Neuronal stem cell (in vitro differentiated cells): ENCODE measurements at regions not wholly inside any gene's neighbourhood (a gene's known extent, or its start where the extent isn't known, plus 50 kb on each side); places are given as distances from the start of the nearest gene placed in this dataset.
A peak's percentile ranks its signal among the peaks of the same experiment; 100 is the strongest.
"Not testable (repeated sequence)": the region's sequence is repeated elsewhere in the genome, so short reads cannot be mapped to it uniquely, and the experiment has no call there.

Experiments used
- DNase-seq: peaks from one replicate; pipeline ENCODE4 v3.0.0-alpha.2; 2013; ENCODE audit warnings: low spot score
- H2AFZ ChIP-seq: one replicate; pipeline ENCODE4 v1.6.1; 2013; ENCODE audit warnings: mild to moderate bottlenecking, low read length, inconsistent platforms
- H2AK5ac ChIP-seq: 2 replicates; pipeline ENCODE4 v1.6.1; 2013; ENCODE audit warnings: low read depth, mild to moderate bottlenecking, inconsistent platforms, low read length, moderate library complexity, mixed read lengths
- H2BK120ac ChIP-seq: 2 replicates; pipeline ENCODE4 v1.6.1; 2013; ENCODE audit warnings: low read depth, mild to moderate bottlenecking, inconsistent platforms, low read length, moderate library complexity, mixed read lengths
- H2BK12ac ChIP-seq: one replicate; pipeline ENCODE4 v1.6.1; 2013; ENCODE audit warnings: low read length, inconsistent platforms
- H2BK15ac ChIP-seq: 2 replicates; pipeline ENCODE4 v1.6.1; 2013; ENCODE audit warnings: mild to moderate bottlenecking, low read length, inconsistent platforms, mixed read lengths
- H2BK5ac ChIP-seq: one replicate; pipeline ENCODE4 v1.6.1; 2013; ENCODE audit warnings: inconsistent platforms, mild to moderate bottlenecking, low read length, moderate library complexity
- H3K14ac ChIP-seq: one replicate; pipeline ENCODE4 v1.6.1; 2013; ENCODE audit warnings: low read length, inconsistent platforms
- H3K18ac ChIP-seq: 2 replicates; pipeline ENCODE4 v1.6.1; 2013; ENCODE audit warnings: low read length, inconsistent platforms
- H3K23ac ChIP-seq: 2 replicates; pipeline ENCODE4 v1.6.1; 2013; ENCODE audit warnings: low read depth, mild to moderate bottlenecking, mixed read lengths, low read length, inconsistent platforms; ENCODE audit not compliant: poor library complexity
- H3K27ac ChIP-seq: replicated peaks from 3 replicates; pipeline ENCODE4 v1.5.1; 2013; ENCODE audit warnings: low read length, inconsistent platforms
- H3K27me3 ChIP-seq, 3 experiments: 2 replicates each; pipeline ENCODE4 v1.6.1; 2013; ENCODE audit warnings: low read length in 3 of 3, mild to moderate bottlenecking in 2 of 3, inconsistent platforms in 1 of 3, low read depth in 1 of 3, mixed read lengths in 1 of 3, moderate library complexity in 1 of 3; ENCODE audit not compliant: control insufficient read depth in 3 of 3, insufficient read depth in 3 of 3
- H3K36me3 ChIP-seq, 2 donors: replicated peaks in 1 of 2; 2 replicates each; pipeline ENCODE4 v1.6.1; 2013; ENCODE audit warnings: low read length in 2 of 2; ENCODE audit not compliant: control insufficient read depth in 2 of 2, insufficient read depth in 2 of 2
- H3K4ac ChIP-seq: 2 replicates; pipeline ENCODE4 v1.6.1; 2013; ENCODE audit warnings: inconsistent platforms, mild to moderate bottlenecking, low read length, moderate library complexity
- H3K4me1 ChIP-seq, 2 donors: 1 replicate in 1 of 2; 2 replicates in 1 of 2; pipeline ENCODE4 v1.6.1; 2013; ENCODE audit warnings: low read length in 2 of 2, low read depth in 1 of 2; ENCODE audit not compliant: control insufficient read depth in 2 of 2, insufficient read depth in 1 of 2
- H3K4me2 ChIP-seq: one replicate; pipeline ENCODE4 v1.6.1; 2013; ENCODE audit warnings: mild to moderate bottlenecking, low read length, inconsistent platforms; ENCODE audit not compliant: insufficient read depth, poor library complexity, severe bottlenecking
- H3K4me3 ChIP-seq, 2 donors: 2 replicates each; pipeline ENCODE4 v1.5.1; 2013; ENCODE audit warnings: low read length in 2 of 2, mild to moderate bottlenecking in 2 of 2, inconsistent platforms in 1 of 2, moderate library complexity in 1 of 2
- H3K79me1 ChIP-seq: one replicate; pipeline ENCODE4 v1.6.1; 2013; ENCODE audit warnings: low read depth, mild to moderate bottlenecking, inconsistent platforms, low read length, moderate library complexity
- H3K9ac ChIP-seq: one replicate; pipeline ENCODE4 v1.6.1; 2013; ENCODE audit warnings: mild to moderate bottlenecking, low read depth, low read length, inconsistent platforms; ENCODE audit not compliant: poor library complexity
- H3K9me3 ChIP-seq, 2 donors: replicated peaks in 1 of 2; 2 replicates each; pipeline versions ENCODE3 to v1.6.1; 2013; ENCODE audit warnings: low read length in 2 of 2, mild to moderate bottlenecking in 2 of 2, inconsistent platforms in 1 of 2, low read depth in 1 of 2, mixed read lengths in 1 of 2, moderate library complexity in 1 of 2; ENCODE audit not compliant: control insufficient read depth in 2 of 2, insufficient read depth in 1 of 2
- H4K8ac ChIP-seq: one replicate; pipeline ENCODE4 v1.6.1; 2013; ENCODE audit warnings: low read depth, mild to moderate bottlenecking, inconsistent platforms, low read length, moderate library complexity
- H4K91ac ChIP-seq: one replicate; pipeline ENCODE4 v1.6.1; 2013; ENCODE audit warnings: low read length, low read depth, mild to moderate bottlenecking, inconsistent platforms; ENCODE audit not compliant: poor library complexity
- WGBS, 2 donors: extraction: QIAGEN DNeasy Blood & Tissue Kit; methylation state at CpG; one replicate each; pipeline ENCODE4 v1.1.7; 2013; ENCODE audit warnings: missing lambda C conversion rate in 2 of 2, mixed read lengths in 1 of 2; ENCODE audit not compliant: insufficient read length in 2 of 2, insufficient replicate concordance in 1 of 2; ENCODE audit errors: extremely low coverage in 2 of 2; 5-methylcytosine and 5-hydroxymethylcytosine counted together

DNA sequence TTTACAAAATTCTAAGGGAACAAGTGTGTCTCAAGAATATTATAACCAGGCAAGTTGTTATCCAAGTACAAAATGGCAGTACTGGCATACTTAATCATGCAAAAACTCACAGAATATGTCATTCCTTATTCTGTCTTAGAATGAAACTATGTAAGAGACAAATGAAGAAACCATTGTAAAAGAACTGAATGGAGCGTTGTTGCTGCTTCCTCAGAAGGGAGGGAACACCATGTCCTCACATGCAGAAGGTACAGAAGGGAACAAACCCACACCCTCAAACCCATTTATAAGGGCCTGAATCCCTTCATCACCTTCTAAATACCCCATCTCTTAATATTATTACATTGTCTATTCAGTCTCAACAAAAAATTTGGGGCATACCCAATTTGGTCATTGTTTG lies 960.0 kb downstream of the LTN1 start:
- not testable (repeated sequence) for H2BK15ac ChIP-seq, DNase-seq, H3K27ac ChIP-seq, H3K23ac ChIP-seq, H3K14ac ChIP-seq, H3K79me1 ChIP-seq, H3K4me3 ChIP-seq, H3K4me2 ChIP-seq, H4K91ac ChIP-seq, H2BK120ac ChIP-seq, H3K4ac ChIP-seq, H3K36me3 ChIP-seq, H2AK5ac ChIP-seq, H2BK5ac ChIP-seq, H3K4me1 ChIP-seq, H3K9me3 ChIP-seq, H2AFZ ChIP-seq, H3K9ac ChIP-seq, H3K18ac ChIP-seq, H4K8ac ChIP-seq, H3K27me3 ChIP-seq, H2BK12ac ChIP-seq
- no CpG with 5 or more reads among the region's 1 CpG for WGBS, 2 donors

DNA sequence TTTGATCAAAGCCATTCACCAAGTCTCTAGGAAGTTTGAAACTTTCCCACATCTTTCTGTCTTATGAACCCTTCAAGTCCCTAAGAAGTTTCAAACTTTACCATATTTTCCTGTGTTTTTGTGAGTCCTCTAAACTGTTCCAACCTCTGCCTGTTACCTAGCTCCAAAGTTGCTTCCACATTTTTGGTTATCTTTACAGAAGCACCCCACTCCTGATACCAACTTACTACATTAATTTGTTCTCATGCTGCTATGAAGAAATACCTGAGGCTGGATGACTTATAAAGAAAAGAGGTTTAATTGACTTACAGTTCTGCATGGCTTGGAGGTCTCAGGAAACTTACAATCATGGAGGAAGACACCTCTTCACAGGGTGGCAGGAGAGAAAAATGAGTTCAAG lies 961.6 kb downstream of the LTN1 start:
- not testable (repeated sequence) for H4K8ac ChIP-seq, H3K14ac ChIP-seq, H2BK15ac ChIP-seq, H2AK5ac ChIP-seq, H3K4me3 ChIP-seq, H3K79me1 ChIP-seq, H3K9me3 ChIP-seq, H3K4ac ChIP-seq, H2BK120ac ChIP-seq, H3K4me2 ChIP-seq, H2AFZ ChIP-seq, H3K27ac ChIP-seq, H4K91ac ChIP-seq, H3K18ac ChIP-seq, H3K27me3 ChIP-seq, H3K9ac ChIP-seq, DNase-seq, H3K23ac ChIP-seq, H2BK12ac ChIP-seq, H2BK5ac ChIP-seq, H3K36me3 ChIP-seq, H3K4me1 ChIP-seq

GRCh38 chr21:28025111-28025510 lies 967.6 kb downstream of the LTN1 start:
- Histone ChIP-seq H3K27me3 (no peaks in the 10 kb centered on the region), H3K18ac (no peak overlapping the region), H3K14ac (no peak overlapping the region)

DNA sequence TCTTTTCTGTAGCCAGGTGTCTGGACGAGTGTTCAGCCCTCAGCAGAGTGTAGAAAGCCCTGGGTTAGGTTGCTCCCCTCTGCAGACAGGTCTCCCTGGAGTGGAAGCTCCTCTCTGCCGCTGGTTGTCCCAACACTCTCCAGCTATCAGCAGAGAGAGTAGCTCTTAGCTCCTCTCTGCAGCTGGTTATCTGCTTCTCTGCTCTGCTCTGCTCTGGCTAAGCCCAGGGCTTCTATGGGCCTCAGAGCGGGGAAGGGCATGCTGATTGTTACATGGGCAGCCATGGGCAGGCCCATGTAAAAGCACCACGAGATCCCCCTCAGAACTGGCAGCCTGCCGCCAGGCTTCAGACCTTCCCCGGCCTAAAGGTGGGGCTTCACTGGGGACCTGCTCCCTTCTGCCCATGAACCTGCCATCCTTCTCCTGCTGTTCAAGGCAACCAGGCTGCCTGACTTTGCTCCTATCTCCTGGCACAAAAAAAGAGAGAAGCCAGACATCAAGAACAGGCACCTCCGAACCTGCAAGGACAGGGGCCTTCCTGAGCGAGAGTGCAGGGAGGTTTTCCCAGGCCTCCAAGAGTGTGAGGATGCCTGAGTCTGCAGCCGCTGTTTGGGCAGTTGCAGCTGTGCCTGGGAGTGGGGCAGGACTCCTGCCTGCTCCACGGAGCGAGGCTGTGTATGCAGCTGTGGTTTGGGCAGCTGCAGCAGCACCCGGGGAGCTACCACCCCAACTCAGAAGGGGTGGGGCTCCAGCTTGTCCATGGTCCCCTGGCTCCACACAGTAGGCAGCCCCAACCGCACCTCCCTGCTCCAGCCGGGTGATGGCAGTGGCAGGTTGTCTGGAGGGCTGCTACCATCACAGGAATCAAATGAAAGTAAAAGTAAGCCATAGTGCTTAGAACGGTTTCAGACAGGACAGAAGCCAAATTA lies 973.7 kb downstream of the LTN1 start:
- peak overlapping the region; percentile 48 for H3K18ac ChIP-seq
- no peak overlapping the region for H3K14ac ChIP-seq
- H3K9ac ChIP-seq, result no peak overlapping the region
- H3K4me1 ChIP-seq, result no peaks in the 10 kb centered on the region
- no peak overlapping the region for H3K4me2 ChIP-seq
- no peaks in the 10 kb centered on the region for H3K79me1 ChIP-seq
- no peak overlapping the region for H3K4ac ChIP-seq
- DNase-seq, result no peak
- H4K8ac ChIP-seq, result no peak overlapping the region
- H2BK5ac ChIP-seq, result no peak overlapping the region
- no peaks in the 10 kb centered on the region for H3K36me3 ChIP-seq
- H3K27me3 ChIP-seq, result no peaks in the 10 kb centered on the region
- H2AFZ ChIP-seq, result no peak overlapping the region
- H2BK15ac ChIP-seq, result no peak overlapping the region
- H3K27ac ChIP-seq, result no peak overlapping the region
- no peaks in the 10 kb centered on the region for H3K9me3 ChIP-seq
- no peak overlapping the region for H4K91ac ChIP-seq
- no peak overlapping the region for H2BK12ac ChIP-seq
- H2AK5ac ChIP-seq, result no peak overlapping the region
- no peak overlapping the region for H3K23ac ChIP-seq
- H2BK120ac ChIP-seq, result no peak overlapping the region
- no peak overlapping the region for H3K4me3 ChIP-seq
- WGBS, 2 donors, result no CpG with 5 or more reads among the region's 15 CpGs

More at GRCh38 chr21:28025111-28025510, 967.6 kb downstream of the LTN1 start:
- Histone ChIP-seq H3K79me1 (no peaks in the 10 kb centered on the region), H3K36me3 (no peaks in the 10 kb centered on the region), H3K9ac (no peak overlapping the region), H3K9me3 (no peaks in the 10 kb centered on the region), H3K27ac (no peak overlapping the region), H2BK5ac (no peak overlapping the region), H3K4me1 (no peaks in the 10 kb centered on the region), H3K23ac (no peak overlapping the region), H2BK12ac (no peak overlapping the region), H2BK120ac (no peak overlapping the region), H3K4me2 (no peak overlapping the region), H2AFZ (no peak overlapping the region), H2BK15ac (no peak overlapping the region), H4K8ac (no peak overlapping the region), H3K4me3 (no peak overlapping the region), H4K91ac (no peak overlapping the region), H3K4ac (no peak overlapping the region), H2AK5ac (no peak overlapping the region)
- DNase-seq, result no peak
- WGBS, 2 donors, result no CpG with 5 or more reads among the region's 1 CpG
